GM18499 (cell line): ENCODE measurements at regions not wholly inside any gene's neighbourhood (a gene's known extent, or its start where the extent isn't known, plus 50 kb on each side); places are given as distances from the start of the nearest gene placed in this dataset.

ENCODE experiments used
- ATAC-seq: cut with Tn5 transposase; IDR thresholded peaks from one replicate; pipeline ENCODE4 v1.9.1; 2021; ENCODE audit warnings: moderate number of reproducible peaks; ENCODE audit not compliant: insufficient read depth, unreplicated experiment

DNA sequence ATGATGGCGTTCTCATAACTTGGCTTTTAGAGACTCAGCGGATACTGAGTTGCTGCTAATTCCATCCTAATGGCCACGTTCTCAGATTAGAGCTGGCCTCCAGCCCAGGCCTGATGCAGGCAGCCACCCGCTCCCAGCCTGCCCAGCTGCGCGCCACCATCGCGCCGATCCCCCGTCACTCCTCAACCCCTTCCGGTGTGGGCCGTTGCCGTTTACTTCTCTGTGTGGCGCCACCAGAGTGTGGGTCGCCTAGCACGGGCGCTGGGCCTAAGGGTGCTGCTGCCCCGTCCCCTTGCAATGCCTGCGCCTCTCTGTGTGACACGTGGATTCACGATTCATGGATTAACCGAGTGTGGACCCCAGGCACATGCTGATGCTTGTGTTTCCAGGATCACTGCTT, 1116.0 kb downstream of the BRD1 start:
- no peak for ATAC-seq

GRCh38 chr22:48711031-48711431, 1116.6 kb downstream of the BRD1 start:
- no peak for ATAC-seq

- ATAC-seq, result no peak
These were observed 1117.3 kb downstream of the BRD1 start for GRCh38 chr22:48710410-48710809.

GRCh38 chr22:48709976-48710375, 1117.7 kb downstream of the BRD1 start:
- no peak for ATAC-seq

DNA sequence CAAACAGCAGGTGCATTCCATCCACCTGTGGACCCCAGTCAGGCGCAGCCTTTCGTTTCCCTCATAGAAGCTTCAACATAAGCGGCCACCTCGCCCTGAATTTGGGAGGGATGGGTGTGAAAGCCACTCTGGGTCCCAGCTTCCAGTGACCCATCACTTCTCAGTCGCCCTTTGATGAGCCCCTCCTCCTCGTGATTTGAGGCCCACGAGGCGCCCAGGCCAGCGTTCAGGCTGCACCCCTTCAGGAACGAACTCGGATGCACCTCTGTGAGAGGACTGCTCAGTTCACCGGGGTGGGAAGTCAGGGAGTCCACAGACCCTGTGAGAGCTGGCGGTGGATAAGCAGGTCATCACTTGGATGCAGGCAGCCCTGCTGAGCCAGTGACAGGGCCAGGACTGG, 1118.2 kb downstream of the BRD1 start:
- no peak for ATAC-seq

DNA sequence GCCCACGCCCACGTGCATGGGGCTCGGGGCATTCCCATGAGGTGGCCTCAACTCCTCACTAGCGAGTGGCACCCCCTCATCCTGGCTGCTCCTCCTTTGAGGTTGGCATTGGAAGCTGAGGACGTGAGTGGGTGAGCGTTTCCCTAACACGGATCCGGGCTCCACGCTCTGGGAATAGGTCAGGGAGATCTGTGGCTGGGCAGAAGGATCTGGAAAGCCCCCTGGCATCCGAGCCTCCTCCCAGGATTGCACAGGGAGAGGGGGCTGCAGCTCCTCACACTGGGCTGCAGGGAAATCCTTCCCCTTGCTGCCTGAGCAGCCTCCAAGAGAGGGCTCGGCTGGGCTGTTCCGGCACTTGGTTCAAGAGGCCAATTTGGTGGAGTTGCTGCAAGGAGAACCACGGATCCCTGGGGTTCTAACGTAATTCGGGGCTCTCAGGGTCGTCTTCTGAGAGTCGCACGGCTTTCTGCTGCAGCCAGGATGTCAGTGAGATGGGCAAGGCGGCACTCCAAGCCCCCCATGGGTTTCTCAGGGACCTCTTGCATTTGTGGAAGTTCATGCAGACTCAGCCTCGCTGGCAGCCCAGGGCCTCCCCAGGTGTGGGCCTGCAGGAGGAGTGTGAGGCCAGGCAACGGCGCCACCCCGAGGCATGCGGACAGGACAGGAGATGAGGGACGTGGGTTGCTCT, 1119.0 kb downstream of the BRD1 start:
- ATAC-seq, result no peak

GRCh38 chr22:48707763-48708557, 1119.7 kb downstream of the BRD1 start:
- no peak for ATAC-seq

DNA sequence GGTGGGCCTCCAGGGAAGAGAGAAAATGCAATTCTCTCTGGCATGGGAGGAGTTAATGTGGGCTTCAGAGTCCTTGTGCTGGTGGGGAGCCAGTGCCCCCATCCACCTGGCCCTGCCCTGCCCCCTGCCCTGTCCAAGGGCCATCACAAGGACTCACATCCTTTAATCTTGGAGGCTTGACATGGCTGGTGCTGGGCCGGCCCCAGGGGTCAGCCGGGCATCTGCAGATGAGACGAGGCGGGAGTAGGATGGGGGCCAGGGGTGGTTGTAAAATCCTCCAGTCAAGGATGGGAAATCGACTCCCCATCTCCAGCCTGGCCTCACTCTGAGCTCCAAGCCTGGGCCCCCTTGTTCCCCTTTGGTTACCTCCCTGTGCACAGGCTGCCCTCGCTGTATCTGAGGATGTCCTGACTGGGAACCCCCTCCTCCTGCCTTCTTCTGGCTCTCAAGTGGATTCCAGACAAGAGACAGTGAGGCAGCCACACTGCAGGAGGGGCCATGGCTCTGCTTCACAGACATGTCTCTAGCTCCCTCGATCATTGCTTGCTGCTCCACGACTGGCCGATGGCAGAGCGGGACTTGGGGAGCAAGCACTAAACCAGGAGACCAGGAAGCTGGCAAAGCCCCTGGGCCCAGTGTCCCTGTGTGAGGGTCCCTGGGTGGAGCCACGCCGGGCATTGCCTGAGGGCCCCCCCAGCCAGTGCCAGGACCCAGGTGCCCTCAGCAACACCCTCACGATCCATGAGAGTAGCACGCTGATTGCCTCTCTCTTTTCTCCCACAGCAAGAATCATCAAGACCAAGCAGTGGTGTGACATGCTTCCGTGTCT, 1120.5 kb downstream of the BRD1 start:
- ATAC-seq, result no peak

DNA sequence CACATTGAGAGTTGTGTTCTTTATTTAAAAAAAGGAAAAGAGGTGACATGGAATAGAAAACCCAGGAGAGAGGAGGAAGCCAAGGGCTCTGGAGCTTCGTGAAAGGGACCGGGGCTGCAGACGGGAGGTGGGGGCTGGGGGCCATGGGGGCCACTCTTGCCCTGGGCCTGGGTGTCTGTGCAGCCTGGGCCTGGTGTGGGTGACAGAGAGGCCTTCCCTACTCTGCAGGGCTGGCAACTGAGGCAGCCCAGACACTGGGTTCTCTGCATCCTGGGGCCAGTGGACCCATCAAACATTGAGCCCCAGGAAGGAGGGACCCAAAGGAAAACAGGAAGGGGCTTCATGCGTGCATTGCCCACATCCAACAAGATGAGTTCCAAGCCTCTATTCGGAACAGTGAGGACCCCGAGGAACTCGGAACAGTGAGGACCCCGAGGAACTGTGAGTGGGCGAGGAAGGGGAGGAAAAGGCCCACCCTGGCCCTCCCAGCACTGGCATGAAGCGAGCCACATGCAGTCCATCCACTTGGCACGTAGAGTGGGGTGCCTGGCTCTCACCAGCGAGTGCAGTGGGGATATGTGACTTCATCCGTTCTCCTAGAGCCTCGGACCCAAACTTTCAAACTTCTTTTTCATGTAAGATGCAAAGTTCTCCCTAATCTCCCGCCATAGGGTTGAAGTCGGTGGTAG, 1121.6 kb downstream of the BRD1 start:
- ATAC-seq, result no peak

- ATAC-seq, result no peak
These were observed 1122.3 kb downstream of the BRD1 start for GRCh38 chr22:48705159-48705916.

DNA sequence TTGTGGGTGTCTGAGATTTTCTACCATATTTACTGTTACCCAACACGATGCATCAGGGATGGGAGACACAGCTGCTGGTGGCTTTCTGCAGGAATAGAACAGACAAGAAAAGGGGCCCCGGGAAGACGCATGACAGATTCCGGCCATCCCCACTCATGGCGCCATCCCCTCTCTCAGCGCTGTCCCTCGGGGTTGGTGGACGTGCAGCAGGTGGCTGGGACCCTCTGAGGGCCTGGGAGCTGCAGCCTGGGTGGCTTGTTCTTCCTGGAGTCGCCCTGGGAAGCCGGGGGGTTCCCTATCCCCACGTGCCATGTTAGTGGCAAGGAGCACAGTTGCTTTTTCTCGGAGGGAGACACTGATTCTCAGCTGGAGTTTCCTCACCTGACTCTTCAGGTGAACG, 1123.3 kb downstream of the BRD1 start:
- no peak for ATAC-seq

GRCh38 chr22:48703265-48703941, 1124.3 kb downstream of the BRD1 start:
- ATAC-seq, result no peak

DNA sequence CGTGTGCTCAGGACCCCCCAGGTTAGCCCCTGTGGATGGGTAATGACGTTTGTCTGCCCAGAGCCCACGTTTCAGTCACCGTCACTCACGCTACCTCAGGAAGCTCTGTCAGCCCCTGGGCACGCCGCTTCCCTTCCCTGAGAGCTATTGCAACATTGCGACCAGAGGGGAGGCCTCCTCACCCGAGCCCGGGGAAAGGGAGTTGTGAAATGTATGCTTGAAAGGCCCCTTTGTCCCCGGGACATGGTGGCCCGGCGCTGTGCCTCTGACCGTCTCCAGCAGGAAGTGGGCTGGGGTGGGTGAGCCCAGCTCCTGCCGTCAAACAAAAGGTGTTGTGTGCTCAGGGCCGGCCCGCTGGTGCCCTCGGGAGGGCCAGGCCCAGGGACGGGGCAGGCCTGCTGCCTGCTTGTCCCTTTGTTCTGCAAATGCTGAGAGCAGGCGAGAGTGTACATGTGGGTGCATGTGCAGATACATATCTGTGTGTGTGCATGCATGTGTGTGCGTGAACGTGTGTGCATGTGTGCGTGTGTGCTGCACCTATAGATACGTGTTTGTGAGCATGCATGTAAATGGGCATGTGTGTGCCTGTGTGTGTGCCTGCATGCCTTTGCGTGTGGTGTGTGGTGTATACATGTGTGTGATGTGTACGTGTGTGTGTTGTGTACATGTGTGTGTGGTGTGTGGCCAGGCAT, 1125.0 kb downstream of the BRD1 start:
- no peak for ATAC-seq

DNA sequence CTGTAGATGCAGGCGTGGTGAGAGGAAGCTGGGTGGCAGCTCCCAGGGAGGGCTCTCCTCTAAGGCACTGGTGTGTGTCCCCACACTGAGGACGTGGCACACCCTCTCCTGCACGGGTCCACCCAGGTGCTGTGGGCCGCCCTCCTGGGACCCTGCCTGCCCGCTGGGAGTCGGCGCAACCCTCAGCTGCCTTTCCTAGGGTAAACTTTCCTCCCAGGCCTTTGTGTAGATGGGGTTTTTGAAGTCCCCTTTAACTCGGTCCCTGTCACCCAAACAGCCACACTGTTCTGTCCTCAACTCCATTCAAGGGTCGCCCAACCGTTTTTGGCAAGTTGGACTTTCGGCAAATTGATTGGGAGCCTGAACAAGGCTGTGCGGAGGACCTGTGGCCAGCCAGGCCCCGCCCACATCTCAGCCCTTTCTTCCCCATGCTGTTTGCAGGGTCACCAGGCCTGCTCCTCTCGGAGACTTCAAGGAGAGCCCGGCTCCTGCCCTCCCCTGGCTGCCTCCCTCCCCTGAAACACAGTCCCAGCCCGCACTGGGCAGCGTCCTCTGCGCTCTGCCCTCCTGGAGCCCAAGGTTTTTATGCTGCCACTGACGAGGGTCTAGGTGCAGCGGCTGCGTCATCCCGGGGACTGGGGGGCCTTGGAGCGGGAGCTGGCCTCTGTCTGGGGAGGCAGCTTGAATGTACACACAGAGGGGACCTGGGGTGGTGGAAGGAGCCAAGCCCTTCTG, 1126.2 kb downstream of the BRD1 start:
- ATAC-seq, result no peak

GRCh38 chr22:48700566-48701295, 1126.9 kb downstream of the BRD1 start:
- no peak for ATAC-seq

DNA sequence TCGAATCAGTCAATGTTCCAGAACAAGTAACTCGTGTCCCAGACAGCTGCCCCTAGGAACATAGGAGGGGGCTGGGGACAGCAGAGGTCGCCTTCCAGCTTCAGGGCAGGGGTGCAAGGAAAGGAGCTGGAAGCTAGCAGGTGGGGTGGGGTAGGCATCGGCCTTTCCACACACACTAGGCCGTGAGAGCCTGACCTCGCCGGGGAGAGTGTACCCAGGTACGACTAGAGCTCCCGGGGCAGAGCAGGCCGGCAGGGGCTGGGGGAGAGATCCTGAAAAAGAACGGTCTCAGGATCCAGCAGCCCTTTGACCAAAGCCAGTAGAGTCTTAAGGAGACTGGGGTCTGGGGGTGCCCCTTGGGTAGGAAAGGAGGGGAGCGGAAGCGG, 1127.5 kb downstream of the BRD1 start:
- ATAC-seq, result no peak

- ATAC-seq, result no peak
These were observed 1128.2 kb downstream of the BRD1 start for GRCh38 chr22:48699511-48699910.
